ACHN (cell line): ENCODE measurements at regions not wholly inside any gene's neighbourhood (a gene's known extent, or its start where the extent isn't known, plus 50 kb on each side); places are given as distances from the start of the nearest gene placed in this dataset.
"Not testable (repeated sequence)": the region's sequence is repeated elsewhere in the genome, so short reads cannot be mapped to it uniquely, and the experiment has no call there.

Experiments used
- DNase-seq: peaks from one replicate; pipeline ENCODE4 v3.0.0-alpha.2; 2015
- in situ Hi-C: cut with HindIII; loops from 2 replicates; pipeline ENCODE4 v1.10.0; 2017; ENCODE audit warnings: low sequenced_read_pairs, low pct_ligation_motif_present, low pct_unique_long_range_greater_than_20kb

DNA sequence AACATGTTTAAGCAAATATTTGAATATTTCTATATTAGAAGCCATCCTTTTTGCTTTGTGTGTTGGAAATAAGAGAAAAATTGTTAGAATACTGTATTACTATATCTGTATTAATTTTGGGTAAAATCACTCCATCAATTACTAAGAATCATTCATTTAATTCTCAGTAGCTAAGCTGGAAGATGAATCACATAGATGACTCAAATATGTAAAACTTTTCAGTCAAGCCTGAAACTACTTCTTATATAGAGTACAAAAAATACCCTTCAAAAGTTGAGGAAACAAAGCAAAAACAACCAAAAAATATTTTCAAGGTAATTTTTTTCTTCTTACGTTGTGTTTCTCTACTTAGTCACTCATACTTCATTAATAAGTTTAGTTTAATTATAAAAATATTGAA, 205.7 kb upstream of the ROBO1 start:
- in situ Hi-C loops: no loop called here
- DNase-seq: no peak

DNA sequence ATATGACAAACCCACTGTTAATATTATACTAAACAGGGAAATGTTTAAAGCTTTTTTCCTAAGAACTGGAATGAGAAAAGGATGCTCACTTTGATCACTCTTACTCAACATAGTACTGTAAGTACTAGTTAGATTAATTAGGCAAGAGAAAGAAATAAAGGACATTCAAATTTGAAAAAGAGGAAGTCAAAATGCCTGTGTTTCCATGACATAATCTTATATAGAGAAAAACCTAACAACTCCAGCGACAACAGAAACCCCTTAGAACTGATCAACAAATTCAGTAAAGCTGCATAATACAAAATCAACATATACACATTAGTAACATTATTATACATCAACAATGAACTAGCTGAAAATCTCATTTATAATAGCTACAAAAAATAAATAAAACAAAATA, 200.6 kb upstream of the ROBO1 start:
- DNase-seq: no peak
- in situ Hi-C loops: no loop called here

DNA sequence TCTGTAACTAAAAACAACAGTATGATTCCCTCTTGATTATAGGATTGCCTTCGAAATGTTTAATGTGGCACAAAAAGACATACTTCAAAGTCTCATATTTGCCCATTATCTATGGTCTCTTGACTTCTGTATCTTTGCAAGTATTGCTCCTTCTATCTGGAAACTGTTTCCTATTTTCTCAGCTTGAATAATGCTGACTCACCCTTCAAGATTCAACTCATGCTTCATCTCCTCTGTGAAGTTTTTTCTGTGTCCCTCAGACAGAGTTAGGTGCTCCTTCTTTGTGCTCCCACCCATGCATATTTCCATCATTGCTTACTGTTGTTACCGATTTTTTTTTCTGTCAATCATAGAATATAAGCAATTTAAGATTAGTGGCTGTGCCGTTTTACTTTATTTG, 192.8 kb upstream of the ROBO1 start:
- DNase-seq: no peak
- in situ Hi-C loops: no loop called here

DNA sequence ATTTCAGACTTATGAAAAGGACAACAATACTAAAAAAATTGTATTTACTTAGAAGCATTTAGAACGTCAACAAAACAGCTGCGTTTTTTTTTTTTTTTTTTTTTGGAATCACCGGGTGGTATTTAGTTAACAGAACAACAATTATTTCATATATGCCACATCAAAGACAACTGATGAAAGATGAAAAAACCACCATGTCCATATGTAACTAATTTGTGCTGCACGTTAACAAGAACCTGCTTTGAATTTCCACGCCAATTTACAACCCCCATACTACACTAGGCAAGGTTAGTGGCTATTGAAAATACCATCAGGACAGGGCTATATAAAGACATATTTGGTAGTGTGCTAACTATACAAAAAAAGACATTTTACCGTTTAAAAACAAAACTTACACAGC, 189.3 kb upstream of the ROBO1 start:
- in situ Hi-C loops: no loop called here

DNA sequence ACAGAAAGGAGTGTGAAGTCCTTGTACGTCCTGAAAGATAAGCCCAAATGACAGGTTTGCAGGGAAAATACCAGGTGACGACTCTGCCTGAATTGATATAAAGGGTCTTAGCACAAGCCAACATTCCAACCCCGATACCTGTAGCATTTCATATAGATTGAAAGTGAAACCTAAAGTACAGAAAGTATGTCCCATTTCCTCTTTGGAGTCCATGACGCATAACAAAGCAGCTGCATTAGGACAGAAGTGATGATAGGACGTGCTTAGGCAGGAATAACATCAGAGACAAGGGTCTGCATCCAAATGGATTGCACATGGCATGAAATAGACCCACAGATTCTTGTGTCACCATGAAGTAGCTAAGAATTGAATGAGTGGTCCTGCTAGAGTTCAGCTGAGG, 187.0 kb upstream of the ROBO1 start:
- in situ Hi-C loops: no loop called here
- no peak for DNase-seq

More for the DNA sequence above, 189.3 kb upstream of the ROBO1 start:
- DNase-seq: no peak

DNA sequence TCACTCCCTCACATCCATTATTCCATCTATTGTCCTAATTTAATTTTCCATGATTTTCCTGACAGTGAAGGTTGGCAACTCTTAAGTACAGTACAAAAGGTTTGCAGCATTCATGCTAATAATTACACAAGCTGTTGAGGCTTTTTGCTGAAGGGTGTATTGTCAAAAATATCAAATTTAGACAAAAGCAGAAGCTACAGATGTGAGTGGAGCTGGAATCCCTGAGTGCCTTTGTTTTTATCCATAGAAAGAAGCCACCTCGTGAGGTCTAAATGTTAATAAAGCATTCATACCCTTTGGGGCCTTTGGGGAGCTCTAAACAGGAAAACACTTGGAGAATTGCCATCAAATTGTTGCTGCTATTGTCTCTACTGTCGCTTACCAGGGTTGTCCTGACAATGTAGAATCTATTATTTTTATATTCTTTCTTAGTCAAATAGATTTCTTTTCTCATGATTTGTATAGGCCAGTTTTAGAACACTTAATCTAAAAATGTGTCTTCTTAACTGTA, 185.8 kb upstream of the ROBO1 start:
- in situ Hi-C loops: no loop called here
- DNase-seq: no peak

DNA sequence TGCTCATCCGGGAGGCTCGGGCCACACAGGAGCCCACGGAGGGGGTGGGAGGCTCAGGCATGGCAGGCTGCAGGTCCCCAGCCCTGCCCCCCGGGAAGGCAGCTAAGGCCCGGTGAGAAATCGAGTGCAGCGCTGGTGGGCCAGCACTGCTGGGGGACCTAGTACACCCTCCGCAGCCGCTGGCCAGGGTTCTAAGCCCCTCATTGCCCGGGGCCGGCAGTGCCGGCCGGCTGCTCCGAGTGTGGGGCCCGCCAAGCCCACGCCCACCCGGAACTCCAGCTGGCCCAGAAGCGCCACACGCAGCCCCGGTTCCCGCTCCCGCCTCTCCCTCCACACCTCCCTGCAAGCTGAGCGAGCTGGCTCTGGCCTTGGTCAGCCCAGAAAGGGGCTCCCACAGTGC, 183.6 kb upstream of the ROBO1 start:
- DNase-seq, in situ Hi-C loops: not testable (repeated sequence)

DNA sequence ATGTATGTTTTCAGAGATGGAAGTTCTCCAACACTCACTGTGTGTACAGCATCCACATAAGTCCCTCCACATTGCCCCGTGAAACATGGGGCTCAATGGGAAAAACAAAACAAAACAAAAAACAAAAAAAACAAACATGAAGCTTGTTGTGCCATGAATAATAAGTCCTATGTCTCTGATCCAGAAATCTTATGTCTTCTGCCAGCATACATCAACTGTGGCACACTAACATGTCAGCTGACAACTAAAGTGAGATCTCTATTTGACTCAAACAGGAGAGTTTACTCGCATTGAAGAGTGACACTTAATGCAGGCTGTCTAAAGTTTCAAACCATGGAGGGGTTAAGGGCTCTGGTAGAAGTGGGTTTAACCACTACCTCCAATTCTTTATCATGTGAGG, 180.2 kb upstream of the ROBO1 start:
- no peak for DNase-seq
- in situ Hi-C loops: no loop called here

DNA sequence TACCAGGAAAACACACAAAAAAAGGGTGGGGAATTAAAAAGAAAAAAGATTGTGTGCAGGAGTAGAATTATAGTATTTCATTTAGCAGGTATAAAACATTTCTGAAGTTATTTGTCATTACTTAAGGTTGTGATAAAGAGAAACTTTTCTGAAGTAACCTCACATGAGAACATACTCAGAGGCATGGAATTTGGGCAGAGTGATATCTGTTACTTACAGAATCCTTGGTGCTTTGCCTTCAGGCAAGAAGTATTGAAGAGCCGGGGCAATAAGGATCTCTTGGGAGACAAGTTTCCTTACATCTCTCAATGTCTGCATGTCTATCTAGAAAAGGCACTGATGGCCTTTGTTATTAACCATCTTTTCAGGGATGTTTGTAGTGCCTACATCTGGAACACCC, 179.7 kb upstream of the ROBO1 start:
- in situ Hi-C loops: no loop called here

DNA sequence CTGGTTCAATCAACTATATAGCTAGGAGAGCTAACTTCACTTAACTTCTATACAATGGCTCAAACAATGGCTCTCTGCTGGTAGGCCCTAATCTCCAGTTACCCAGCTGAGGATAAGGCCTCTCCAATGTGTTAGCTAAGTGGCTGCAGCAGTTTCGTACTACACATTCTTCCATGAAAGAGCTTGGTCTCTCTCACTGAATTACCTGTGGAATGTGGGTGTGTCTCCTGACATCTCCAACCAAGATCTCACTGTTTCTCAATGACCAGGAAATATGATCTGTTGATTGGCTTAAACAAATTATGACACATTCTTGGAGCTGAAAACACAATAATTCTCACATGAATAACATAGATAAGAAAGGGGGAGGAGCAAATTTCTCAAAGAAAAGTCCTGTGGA, 169.8 kb upstream of the ROBO1 start:
- in situ Hi-C loops: no loop called here
- DNase-seq: no peak

More for the DNA sequence above, 179.7 kb upstream of the ROBO1 start:
- no peak for DNase-seq

DNA sequence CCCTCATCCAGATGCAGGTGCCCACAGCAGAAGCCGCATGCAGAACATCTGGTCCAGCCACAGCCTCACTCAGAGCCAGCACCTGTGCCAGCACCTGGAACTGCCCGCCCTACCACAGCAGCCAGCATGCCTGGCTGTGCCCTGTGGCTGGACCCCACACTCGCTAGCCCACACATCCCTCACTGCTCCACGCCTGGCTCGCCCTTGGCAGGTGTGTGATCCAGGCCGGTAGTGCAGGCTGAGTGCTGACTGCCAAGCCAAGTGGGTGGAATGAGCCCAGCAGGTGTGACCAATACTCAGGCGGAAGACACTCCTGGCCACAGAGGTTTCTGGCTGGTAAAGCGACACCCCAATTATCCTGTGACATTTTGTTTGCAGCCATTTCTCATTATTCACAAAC, 162.4 kb upstream of the ROBO1 start:
- DNase-seq: no peak
- in situ Hi-C loops: no loop called here

DNA sequence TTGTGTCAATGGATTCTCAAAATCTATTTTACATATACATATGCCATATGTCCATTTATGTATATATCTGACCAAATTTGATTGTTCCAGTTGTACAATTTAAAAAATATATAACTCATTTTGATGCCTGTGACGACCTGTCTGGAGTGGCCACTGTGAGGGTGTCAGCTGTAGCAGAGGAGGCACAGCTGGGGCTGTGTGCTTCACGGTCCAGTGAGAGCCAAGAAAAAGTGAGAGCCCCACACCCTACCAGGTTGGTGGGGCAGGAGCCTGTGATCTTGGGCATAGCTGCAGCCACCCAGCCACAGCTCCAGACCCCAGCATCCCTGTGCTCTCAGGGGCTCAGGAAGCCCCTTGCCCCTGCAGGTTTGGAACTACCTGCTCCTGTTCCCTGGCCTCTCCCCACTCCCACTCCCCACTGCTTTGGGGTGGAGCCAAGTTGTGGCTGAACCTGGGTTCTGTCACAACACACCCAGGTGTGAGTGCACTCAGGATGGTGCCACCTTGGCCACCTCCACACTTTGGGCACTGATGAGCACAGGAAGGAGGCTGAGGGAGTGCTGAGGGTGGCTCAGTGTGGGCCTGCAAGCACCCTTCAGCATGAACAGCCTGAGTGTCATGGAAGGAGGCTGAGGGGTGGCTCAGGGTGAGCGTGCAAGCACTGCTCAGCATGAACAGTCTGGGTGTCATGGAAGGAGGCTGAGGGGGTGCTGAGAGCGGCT, 161.1 kb upstream of the ROBO1 start:
- DNase-seq: no peak
- in situ Hi-C loops: no loop called here

DNA sequence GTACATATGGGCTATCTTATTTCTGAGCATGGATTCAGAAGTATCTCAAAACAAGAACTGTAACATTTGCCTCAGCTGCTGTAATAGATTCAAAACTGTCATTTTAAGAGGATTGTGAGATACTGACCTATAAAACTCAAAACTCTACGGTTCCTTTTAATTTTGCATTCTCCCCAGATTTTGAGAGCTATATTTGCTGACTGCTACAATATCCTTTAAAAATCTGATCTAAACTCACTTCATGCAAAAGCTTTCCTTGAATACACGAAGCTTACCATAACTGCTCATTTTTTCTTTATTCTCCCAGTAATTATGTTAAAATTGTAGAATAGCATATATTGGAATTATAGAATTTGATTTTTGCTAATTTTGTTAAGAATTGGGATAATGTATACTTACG, 158.7 kb upstream of the ROBO1 start:
- in situ Hi-C loops: no loop called here
- DNase-seq: no peak

DNA sequence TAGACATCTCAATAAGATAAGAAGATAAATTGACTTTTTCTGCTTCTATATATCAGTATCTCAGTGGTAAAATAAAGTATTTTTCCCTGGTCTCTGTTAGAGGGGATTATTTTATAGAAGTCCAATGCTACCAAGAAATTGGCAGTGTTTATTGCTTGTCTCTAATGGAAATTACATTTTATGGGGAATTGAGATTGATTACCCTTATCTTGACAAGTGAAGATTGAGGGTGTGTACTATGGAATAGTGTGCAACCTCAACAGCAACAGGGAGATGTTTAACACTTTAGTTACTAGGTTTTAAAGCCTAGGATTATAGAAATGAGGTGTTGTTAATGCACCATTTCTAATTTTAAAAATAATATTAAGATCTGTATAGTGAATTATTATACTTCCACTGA, 154.8 kb upstream of the ROBO1 start:
- DNase-seq: no peak
- in situ Hi-C loops: no loop called here

DNA sequence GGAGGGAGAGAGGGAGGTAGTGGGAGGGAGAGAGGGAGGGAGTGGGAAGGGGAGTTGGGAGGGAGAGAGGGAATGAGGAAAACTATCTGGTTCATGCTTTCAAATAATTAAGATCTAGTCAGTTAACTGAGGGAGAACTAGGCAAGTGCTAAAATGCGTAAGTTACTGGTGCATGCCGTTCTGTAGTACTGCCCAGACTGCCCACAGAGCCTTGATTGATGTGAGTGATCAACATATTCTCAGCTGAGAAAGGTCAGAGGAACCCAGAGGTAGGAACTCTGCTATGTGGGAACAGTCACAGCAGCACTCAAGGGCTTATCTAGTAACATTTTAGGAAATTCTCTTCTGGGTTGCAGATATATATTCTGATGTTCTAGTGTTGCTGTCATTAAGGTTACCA, 149.8 kb upstream of the ROBO1 start:
- DNase-seq: no peak

DNA sequence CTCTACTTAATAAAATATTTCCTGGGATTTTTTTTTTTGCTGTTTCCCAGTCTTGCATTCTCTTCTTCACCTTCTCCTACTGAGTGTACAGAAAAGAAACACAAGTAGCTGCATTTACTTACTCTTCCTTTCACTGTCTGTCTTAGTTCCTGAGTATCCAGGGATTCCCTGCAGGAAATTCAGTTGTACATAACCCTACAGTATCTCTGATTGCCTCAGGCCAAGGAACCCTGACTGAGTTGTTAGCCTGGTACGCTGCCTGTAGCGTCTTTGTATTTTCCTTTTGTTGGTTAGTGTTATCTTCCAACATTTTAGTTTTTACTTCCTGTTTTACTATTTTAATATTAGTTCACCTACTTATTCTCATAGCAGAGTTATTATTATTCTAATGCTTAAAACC, 142.5 kb upstream of the ROBO1 start:
- no peak for DNase-seq
- in situ Hi-C loops: no loop called here

More for the DNA sequence above, 149.8 kb upstream of the ROBO1 start:
- in situ Hi-C loops: no loop called here

DNA sequence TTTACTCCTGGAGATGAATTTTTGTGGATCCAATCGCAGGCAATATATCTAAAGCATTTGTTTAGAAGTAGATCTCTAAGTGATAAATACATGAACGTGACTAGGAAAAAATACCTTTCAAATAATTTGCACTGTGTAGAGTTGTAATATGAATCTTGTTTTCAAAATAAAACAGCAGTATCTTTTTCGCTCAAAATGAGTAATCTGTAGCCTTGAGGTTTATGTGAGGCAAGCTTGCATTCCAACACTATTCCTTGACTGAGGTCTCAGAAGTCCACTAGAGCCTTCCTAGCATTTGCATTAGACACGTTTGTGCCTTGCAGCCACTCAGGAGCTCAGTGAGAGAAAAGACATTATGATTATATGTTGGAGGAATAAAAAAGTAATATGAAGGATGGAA, 138.3 kb upstream of the ROBO1 start:
- in situ Hi-C loops: no loop called here
- DNase-seq: no peak

DNA sequence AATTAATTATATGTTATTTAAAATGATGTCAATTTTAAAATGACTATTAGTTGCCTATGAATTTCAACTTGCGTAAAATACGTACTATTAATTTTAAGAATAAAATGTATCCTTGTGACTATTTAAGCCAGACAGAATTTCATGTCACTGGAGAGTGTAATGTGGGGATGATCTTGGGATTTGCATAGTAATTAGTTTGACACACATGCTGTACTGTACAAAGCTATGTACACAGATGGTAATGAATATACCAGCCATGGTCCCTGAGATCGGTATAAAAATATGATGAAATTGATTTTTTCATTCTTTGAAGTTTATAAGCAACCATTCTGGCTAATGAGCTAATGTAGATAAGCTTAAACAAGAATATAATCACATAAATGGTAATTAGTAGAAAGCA, 134.4 kb upstream of the ROBO1 start:
- in situ Hi-C loops: no loop called here
- no peak for DNase-seq

DNA sequence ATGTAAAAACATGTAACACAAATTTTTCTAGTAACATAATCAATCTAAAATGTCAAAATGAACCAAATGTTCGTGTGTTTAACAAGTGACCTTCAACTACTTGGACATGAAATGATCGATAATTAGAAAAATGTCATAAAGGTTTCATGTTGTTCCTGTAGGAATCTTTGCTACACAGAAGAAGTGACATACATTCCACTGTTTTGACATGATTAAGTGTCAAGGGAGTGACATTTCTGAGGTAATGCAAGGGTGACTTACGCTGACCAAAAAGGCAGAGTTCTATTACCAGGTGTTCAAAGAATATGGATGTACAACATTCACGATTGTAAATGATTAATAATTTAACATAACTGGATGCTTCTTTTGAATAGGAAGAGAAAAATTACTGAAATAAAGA, 131.1 kb upstream of the ROBO1 start:
- no peak for DNase-seq
- in situ Hi-C loops: no loop called here

DNA sequence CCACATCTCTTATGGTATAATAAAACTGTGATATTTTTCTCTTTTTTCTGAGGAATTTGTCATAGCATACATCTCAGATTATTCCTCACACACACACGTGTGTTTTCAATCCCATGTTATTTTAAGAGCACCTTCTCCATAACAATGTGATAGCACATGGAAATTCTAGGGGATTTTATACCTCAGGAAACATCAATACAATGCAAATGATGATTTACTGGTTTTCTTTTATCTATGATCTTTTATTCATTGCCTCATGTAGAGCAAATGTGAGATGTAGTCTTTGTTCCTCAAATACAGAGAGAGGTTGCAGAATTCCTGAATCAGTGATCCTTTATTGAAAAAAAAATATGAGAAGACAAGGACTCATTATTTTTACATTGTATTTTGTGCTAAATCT, 128.3 kb upstream of the ROBO1 start:
- DNase-seq: no peak
- in situ Hi-C loops: no loop called here

DNA sequence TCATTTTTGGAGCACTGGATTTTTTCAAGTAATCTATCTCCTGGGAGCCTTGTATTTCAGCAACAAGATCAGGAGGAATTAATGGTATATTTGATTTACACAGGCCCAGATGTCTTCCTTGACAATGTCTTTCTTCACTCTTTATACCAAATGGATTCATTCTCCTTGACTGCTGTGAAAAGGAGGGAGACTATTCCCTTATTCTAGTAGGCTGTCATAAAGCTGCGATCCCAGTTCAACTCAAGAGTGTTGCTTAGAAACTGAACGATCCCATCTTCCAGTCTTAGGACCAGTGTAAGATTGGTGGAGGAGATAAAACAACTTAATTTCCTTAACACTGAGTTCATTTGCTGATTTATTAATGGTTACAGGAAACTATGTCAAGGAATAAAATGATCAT, 119.4 kb upstream of the ROBO1 start:
- in situ Hi-C loops: no loop called here
- DNase-seq: no peak
